ENCODE measurements at regions not wholly inside any gene's neighbourhood (a gene's known extent, or its start where the extent isn't known, plus 50 kb on each side); places are given as distances from the start of the nearest gene placed in this dataset.
"Not testable (repeated sequence)": the region's sequence is repeated elsewhere in the genome, so short reads cannot be mapped to it uniquely, and the experiment has no call there.

DNA sequence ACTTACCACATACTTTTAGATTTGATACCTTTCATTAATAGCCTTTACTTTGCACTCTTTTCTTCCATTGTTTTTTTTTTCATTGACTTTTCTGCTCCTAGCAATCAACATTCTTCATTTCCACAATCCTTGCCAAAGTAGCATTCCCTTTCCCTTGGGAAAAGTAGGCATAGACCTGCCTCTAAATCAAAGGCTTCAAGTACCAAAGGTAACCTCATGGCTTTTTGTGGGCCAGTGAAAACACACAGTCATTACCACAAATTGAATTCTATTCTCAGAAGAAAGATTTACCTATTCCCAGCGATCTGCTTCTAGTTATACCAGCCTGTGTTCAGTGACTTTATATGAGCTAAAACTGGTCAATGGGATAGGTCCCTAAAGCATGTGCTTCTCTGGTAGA lies 109.2 kb downstream of the SOCS6 start:
- intact Hi-C loops (cut with DNase I) = no loop called here
- 85 to 93% methylated on average over 1 of the region's 1 CpG for WGBS, 2 donors
- Histone ChIP-seq H3K27me3 (no peaks in the 10 kb centered on the region), H3K4me1 (no peaks in the 10 kb centered on the region), H3K36me3 (no peaks in the 10 kb centered on the region), H3K4me3 (no peak overlapping the region), H3K9me3 (no peaks in the 10 kb centered on the region), H3K27ac (no peak overlapping the region)
- no peak for DNase-seq
- TF ChIP-seq POLR2AphosphoS5 (IDR thresholded peaks at IDR 0.05) (no peak), EP300 (IDR thresholded peaks at IDR 0.05) (no peak)

DNA sequence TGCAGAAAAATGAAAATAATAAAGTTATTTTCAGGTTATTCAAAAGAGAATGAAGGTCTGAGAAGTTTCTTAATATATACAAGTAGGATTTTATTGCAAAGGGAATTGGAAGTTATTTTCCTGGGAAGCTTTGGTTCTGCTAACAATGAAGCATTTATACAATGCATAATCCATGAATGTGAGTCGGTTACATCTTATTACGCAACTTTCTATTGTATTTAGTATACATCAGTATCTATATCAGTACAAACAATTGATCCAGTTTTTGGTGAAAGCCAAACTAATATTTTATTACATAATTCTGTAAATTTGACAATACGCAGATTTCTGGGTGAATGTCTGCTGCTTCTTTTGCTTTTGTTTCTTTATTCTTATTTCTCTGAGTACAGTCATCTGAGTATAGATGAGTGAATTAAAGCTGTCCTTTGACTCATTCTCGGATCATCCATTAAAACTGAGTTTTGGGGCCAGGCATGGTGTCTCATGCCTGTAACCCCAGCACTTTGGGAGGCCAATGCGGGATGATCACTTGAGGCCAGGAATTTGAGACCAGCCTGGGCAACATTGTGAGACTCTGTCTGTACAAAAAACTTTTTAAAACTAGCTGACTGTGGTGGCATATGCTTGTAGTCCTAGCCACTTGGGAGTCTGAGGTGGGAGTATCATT lies 108.5 kb downstream of the SOCS6 start:
- 91 to 93% methylated on average over 5 of the region's 5 CpGs for WGBS, 2 donors
- Histone ChIP-seq H3K27me3 (no peaks in the 10 kb centered on the region), H3K4me1 (no peaks in the 10 kb centered on the region), H3K9me3 (no peaks in the 10 kb centered on the region), H3K36me3 (no peaks in the 10 kb centered on the region), H3K27ac (no peak overlapping the region), H3K4me3 (no peak overlapping the region)
- intact Hi-C loops (cut with DNase I) = no loop called here
- TF ChIP-seq, protein P1, sequence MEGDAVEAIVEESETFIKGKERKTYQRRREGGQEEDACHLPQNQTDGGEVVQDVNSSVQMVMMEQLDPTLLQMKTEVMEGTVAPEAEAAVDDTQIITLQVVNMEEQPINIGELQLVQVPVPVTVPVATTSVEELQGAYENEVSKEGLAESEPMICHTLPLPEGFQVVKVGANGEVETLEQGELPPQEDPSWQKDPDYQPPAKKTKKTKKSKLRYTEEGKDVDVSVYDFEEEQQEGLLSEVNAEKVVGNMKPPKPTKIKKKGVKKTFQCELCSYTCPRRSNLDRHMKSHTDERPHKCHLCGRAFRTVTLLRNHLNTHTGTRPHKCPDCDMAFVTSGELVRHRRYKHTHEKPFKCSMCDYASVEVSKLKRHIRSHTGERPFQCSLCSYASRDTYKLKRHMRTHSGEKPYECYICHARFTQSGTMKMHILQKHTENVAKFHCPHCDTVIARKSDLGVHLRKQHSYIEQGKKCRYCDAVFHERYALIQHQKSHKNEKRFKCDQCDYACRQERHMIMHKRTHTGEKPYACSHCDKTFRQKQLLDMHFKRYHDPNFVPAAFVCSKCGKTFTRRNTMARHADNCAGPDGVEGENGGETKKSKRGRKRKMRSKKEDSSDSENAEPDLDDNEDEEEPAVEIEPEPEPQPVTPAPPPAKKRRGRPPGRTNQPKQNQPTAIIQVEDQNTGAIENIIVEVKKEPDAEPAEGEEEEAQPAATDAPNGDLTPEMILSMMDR (IDR thresholded peaks at IDR 0.05) = no peak
- no peak for TF ChIP-seq POLR2AphosphoS5 (IDR thresholded peaks at IDR 0.05)
- no peak for TF ChIP-seq EP300 (IDR thresholded peaks at IDR 0.05)
- TF ChIP-seq POLR2A (IDR thresholded peaks at IDR 0.05) = no peak
- no peak for DNase-seq

DNA sequence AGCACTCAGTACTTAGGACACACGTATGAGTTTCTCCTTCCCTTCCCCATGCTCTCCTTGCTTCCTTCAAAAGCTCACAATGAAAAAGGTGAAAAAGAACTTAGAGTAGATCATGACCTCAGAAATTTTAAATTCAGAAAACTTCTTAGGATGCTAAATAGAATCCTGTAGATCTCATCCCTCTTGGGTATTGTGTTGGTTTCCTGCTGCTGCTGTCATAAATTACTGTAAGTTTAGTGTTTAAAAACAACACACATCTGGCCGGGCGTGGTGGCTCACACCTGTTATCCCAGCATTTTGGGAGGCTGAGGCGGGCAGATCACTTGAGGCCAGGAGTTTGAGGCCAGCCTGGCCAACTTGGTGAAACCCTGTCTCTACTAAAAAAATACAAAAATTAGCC lies 106.9 kb downstream of the SOCS6 start:
- DNase-seq; H3K4me3 ChIP-seq; H3K36me3 ChIP-seq; intact Hi-C loops (cut with DNase I); H3K4me1 ChIP-seq; H3K9me3 ChIP-seq; H3K27me3 ChIP-seq; H3K27ac ChIP-seq: not testable (repeated sequence)
- 74 to 87% methylated on average over 4 of the region's 4 CpGs for WGBS, 2 donors

DNA sequence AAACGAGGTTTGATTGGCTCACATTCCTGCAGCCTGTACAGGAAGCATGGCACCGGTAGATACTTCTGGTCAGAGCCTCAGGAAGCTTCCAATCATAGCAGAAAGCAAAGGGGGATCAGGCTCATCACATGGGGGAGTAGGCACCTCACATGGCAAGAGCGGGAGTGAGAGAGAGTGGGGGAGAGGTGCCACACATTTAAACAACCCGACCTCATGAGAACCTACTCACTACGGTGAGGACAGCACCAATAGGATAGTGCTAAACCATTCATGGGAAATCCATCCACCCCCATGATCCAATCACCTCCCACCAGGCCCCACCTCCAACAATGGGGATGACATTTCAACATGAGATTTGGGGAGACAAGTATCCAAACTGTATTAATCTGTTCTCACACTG lies 105.8 kb downstream of the SOCS6 start:
- no peak for TF ChIP-seq POLR2AphosphoS5 (IDR thresholded peaks at IDR 0.05)
- TF ChIP-seq, protein P1 (IDR thresholded peaks at IDR 0.05) = no peak
- no peak for TF ChIP-seq EP300 (IDR thresholded peaks at IDR 0.05)
- TF ChIP-seq POLR2A (IDR thresholded peaks at IDR 0.05) = no peak
- WGBS, 2 donors = 90 to 91% methylated on average over 5 of the region's 5 CpGs
- no peak for DNase-seq
- Histone ChIP-seq H3K27me3 (no peaks in the 10 kb centered on the region), H3K4me3 (no peak overlapping the region), H3K27ac (no peak overlapping the region), H3K36me3 (no peaks in the 10 kb centered on the region), H3K9me3 (no peaks in the 10 kb centered on the region), H3K4me1 (no peaks in the 10 kb centered on the region)
- intact Hi-C loops (cut with DNase I) = no loop called here

DNA sequence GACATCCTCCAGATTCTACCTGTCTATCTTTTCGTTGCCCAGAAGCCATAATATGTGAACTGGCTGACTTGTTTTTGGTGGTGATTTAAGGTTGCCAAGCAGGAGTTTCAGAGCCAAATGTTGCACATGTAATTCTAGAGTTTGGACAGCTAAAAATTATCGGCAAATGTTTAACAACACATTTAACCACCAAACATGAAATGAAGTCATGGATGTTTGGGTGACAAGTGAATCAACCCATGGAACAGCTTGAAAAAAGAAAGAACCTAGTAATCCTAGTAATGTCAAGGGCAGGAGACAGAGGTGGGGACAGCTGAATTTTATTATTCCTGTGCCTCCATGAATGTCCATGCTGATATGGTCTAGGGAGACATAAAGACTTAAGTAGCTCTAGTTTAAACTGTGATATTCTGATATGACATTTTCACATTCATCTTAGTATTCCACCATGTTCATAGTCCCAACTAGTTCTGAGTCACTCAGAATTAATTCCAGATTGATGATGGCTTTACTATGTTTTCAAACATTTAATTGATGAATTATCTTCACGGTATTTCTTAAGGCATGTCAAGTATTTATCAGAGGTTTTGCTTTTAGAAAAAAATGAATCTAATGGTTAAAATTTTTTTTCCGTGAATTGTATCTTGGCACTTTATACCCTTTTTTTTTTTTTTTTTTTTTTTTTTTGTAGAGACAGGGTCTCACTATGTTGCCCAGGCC lies 101.7 kb downstream of the SOCS6 start:
- no peaks in the 10 kb centered on the region for H3K4me1 ChIP-seq
- no peaks in the 10 kb centered on the region for H3K27me3 ChIP-seq
- intact Hi-C loops (cut with DNase I) = no loop called here
- H3K36me3 ChIP-seq = no peaks in the 10 kb centered on the region
- WGBS, 2 donors = 80 to 83% methylated on average over 4 of the region's 4 CpGs
- TF ChIP-seq POLR2AphosphoS5 (IDR thresholded peaks at IDR 0.05) (no peak), EP300 (IDR thresholded peaks at IDR 0.05) (no peak), POLR2A (IDR thresholded peaks at IDR 0.05) (no peak)
- TF ChIP-seq, protein P1 (IDR thresholded peaks at IDR 0.05) = no peak
- H3K27ac ChIP-seq = no peak overlapping the region
- H3K9me3 ChIP-seq = no peaks in the 10 kb centered on the region
- H3K4me3 ChIP-seq = no peak overlapping the region
- DNase-seq = no peak

DNA sequence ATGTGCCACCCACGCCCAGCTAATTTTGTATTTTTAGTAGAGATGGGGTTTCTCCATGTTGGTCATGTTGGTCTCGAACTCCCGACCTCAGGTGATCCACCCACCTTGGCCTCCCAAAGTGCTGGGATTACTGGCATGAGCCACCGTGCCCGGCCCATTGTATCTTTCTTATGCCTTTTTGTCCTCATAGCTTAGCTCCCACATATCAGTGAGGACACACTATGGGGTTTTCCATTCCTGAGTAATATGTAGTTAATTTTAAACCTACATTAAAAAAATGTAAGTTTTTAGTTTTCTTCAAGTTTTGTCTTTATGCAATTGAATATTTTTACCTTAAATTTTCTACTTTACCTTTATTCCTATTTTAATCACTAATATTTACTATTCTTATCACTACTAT lies 100.2 kb downstream of the SOCS6 start:
- H3K9me3 ChIP-seq; DNase-seq; H3K4me3 ChIP-seq; intact Hi-C loops (cut with DNase I); H3K27me3 ChIP-seq; H3K36me3 ChIP-seq; H3K4me1 ChIP-seq; H3K27ac ChIP-seq: not testable (repeated sequence)
- WGBS, 2 donors = 95 to 96% methylated on average over 5 of the region's 5 CpGs
